ENCODE measurements at regions not wholly inside any gene's neighbourhood (a gene's known extent, or its start where the extent isn't known, plus 50 kb on each side); places are given as distances from the start of the nearest gene placed in this dataset.

DNA sequence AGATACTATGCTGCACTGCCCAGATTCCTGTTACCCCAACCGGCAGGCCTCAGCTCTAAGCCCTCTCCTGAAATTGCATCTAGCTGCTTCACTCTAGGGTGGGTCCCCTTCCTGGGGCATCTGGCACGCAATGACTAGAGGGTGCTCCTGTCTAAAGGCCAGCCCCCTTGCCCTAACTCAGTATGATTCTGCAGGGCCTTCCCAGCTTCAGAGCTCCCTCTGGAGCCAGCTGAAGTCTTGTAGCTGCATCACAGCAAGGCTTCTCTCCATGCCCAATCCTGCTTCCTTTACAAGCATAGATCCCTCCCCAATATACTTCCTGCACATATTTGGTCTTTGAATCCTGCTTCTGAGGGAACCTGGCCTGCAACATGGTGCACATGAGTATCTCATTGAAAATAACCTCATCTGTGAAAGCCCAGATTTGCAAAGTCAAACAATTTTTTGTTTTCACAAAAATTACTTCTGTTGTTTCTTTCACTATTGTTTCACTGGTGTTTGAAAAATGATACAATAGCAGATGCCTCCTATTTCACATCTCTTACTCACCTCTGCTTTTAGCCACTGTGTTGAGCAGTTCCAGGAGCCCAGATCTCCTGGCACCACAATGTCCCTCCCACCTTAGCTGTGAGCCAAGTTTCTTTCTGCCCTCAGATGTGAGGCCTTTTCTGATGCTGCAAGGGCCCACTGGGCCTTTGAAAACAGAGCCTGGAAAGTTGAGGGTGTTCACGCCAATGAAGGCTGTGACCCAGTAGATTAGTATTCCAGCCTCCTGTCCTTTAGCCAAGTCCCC, 169.5 kb upstream of the EGLN3 start:
- no peak for DNase-seq

DNA sequence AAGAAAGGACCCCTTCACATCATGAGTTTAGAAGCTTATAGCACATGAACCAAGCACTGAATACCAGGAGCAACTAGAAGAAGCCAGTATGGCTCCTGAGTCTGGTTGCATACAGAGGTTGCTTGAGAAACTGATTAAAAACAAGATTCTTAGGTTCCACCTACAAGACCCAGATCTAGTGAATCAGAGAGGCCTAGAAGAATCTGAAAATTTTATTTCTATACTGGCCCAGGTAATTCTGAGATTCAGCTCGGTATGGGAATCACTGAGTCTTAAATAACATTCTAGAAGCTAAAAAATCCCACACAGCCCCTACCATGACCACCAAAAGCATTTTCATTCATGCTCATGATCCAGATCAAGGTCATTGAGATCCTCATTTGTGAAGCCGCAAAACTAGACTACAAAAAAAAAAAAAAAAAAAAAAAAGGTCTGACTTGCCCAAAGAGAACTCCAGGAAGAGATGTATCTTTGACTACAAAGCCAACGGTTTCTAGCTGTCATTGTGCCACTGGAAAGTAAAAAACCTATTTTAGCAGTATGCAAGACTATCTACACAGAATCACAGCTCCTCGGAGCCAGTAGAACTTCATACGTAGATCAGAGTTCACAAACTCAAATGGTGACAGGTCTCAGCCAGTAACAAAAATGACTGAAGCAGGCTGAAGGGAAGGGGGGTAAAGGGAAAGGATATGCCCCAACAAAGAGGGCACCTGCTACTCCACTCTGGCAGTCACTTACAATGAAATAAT, 168.4 kb upstream of the EGLN3 start:
- no peak for DNase-seq

- DNase-seq = no peak
Measured at GRCh38 chr14:34113991-34114390, 163.1 kb upstream of the EGLN3 start.

- DNase-seq = no peak
Measured at GRCh38 chr14:34113005-34113511, 162.2 kb upstream of the EGLN3 start.

GRCh38 chr14:34111953-34112352, 161.1 kb upstream of the EGLN3 start:
- no peak for DNase-seq

DNA sequence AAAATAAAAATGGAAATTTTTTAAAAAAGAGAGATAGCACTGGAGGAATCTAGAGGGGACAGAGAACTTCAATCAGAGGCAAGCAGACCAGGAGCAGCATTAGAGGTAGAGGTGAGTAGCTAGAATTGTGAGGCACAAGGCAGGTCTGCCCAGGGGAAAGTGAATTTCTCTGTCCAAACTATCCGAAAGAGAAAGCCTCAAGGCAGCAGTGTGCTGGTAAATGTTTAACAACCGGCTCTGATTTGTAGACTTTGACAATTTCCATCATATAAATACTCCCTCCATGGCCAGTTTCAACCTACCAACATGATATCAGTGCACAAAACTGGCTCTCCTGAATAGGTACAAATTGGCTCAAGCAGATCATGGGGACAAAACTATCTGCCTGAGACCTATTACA, 160.6 kb upstream of the EGLN3 start:
- DNase-seq = no peak

- DNase-seq = no peak
Measured at GRCh38 chr14:34110531-34110930, 159.7 kb upstream of the EGLN3 start.

- no peak for DNase-seq
Measured at GRCh38 chr14:34107441-34107840, 156.6 kb upstream of the EGLN3 start.

DNA sequence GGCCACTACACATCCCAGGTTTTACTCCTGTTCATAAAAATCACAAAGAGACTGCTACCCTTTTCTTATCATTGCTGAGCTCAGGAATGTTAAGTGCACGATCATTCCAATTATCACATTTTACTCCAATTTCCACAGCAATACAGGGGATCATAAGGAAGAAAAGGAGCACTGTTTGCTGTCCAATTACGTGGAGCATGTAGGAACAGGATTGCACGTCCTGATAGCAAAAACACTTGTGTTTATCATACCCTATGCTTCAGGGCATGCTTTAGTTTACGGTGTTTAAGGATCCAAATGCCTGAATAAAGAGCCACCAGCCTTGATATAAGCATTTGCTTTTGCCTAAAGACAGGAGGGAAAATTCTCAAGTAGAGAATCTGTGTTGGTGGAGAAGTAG, 155.4 kb upstream of the EGLN3 start:
- DNase-seq = peak; percentile 35

DNA sequence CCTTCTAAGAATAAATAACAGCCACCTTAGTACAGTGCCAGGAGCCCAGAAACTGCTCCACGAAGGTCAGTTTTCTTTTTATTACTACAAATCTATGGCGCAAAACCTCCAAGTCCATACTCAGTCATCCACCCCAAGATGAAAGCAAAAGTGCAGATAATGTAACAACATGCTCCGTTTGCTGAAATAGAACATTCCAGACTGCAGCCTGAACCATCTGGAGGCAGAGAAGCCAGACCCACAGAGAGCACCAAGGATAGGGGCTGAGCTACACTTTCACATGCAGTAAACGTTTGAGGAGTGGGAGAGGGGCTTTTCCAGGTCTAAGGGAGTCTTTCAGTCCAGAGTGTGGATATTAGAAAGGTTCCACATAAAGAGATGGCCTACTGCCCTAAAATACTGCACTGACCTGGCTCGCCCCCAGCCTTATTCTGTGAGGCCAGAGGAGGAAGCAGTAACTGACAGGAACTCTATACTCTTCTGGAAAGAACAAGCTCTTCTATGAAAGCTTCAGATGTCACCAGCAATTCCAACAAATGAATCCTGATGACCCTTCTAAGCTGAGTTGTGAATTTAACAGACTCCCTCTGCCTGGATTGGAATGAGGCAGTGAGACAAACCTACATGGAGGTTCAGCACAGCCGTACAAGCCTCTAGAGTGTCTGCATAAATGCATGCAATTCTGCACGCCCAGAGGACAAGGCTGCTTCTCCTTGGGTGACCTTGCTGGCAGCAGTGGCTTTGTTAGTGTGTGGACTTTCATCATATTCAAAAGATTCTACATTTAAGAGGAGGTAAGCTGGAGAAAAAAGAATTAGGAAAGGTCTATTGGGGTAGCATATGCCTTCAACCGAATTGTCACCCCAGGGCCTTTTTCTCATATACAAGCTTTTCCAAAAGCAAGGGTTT, 153.9 kb upstream of the EGLN3 start:
- no peak for DNase-seq

DNA sequence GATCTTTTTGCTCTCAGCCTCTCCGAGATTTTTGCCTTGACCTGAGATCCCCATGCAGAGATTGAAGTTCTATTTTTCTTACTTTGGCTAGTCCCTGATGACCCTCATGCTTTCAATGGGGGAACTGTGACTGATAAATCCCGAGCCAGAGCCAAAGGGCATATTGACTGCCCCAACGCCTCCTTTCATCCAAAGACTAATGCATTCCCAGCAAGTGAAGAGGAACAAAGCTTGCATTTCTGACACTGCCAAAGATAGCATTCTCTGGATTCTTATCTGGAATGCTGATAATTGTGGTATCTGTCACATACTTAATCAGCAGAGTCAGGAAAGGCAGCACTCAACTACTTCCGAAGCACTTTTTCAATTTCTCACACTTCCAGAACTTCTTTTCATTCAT, 152.3 kb upstream of the EGLN3 start:
- no peak for DNase-seq

- no peak for DNase-seq
Measured at GRCh38 chr14:34099635-34100034, 148.8 kb upstream of the EGLN3 start.

- no peak for DNase-seq
Measured at GRCh38 chr14:34098985-34099349, 148.1 kb upstream of the EGLN3 start.

DNA sequence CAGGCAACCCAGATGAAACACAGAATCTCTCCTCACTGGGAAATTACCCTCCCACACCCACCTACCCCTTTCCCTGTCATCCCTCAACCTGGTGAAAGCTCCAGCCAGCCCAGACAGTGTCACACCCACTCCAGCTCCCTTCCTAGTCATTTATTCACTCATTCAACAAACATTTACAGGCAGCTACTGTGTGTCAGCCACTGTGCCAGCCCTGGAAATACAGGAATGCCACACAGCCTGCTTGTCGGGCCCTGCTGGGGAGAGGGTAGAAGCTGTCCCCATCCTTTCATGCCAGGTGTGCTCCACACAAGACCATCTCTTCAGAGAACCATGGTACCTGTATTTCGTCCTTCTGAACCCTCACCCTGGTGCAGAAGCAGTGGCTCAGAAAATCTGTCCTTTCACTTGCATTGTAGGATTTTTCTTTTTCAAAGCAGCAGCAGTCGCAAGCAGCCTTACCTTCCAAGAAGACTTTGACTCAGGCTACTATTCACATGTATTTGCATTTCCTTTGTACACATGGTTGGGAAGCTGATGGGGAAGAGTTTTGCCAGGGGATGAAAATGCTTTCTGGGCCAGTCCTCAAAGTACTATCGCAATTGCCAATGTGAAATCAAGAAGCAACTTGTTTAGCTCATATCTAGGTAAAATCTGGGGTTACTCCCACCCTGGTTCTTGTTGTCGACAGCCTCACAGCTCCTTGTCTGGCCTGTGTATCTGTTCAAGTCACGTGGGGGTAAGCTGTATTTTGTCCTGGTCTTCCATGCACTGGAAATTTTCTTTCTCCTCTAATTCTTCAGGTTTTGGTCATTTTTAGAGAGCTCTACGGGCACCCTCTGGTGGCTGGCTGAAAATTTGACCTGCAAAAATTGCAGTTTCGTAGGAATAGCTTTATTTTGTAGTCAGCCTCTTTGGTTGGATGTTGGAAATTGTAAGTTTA, 147.4 kb upstream of the EGLN3 start:
- no peak for DNase-seq

GRCh38 chr14:34097644-34098043, 146.8 kb upstream of the EGLN3 start:
- no peak for DNase-seq

DNA sequence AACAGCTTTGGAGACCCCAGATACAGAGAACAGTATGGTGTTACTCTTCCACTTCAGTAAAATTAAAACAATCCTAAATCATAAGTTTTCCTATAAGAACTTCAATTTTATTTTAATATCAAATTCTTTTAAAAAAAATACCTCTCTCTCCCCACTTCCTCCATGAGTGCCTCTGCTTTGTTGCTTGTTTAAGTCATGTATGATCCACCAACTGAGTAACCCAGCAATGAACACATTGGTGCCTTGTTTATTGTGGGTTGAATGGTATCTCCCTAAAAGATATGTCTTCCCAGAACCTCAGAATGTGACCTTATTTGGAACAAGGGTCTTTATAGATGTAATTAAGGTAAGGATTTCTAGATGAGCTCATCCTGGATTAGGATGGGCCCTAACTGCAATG, 143.5 kb upstream of the EGLN3 start:
- no peak for DNase-seq

DNA sequence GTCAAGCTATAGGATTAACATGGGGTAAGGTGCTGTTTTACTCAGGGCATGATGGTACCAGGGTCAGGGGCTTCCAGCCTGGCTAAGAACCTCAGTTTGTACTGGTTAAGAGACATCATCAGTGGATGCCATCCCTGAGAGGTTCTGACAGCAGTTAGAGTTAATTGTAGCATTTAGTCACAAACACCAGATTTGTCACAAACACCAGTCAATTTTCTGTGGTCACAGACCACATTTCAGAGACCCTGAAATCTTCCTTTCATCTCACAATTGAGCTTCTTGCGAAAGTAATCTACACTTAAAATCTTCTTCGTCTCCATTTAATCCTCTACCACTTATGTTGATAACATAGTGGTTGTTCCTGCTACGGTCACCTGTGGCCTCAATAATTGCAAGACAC, 143.0 kb upstream of the EGLN3 start:
- DNase-seq = no peak

GRCh38 chr14:34090451-34090850, 139.6 kb upstream of the EGLN3 start:
- no peak for DNase-seq

DNA sequence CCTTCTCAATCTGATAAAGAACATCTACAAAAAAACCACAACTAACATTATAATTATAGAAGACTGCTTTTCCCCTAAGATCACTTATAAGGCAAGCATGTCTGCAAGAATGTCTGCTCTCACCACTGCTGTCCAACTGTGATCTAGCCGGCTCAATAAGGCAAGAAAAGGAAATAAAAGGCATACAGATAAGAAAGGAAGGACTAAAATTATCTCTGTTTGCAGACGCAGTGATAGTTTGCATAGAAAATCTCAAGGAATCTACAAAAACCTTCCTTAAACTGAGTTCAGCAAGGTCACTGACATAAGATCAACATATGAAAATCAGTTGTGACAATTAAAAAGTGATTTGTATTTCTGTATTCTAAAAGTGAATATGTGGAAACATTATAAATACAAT, 138.0 kb upstream of the EGLN3 start:
- DNase-seq = no peak

GRCh38 chr14:34087571-34087970, 136.7 kb upstream of the EGLN3 start:
- DNase-seq = no peak

- no peak for DNase-seq
Measured at GRCh38 chr14:34086223-34086757, 135.4 kb upstream of the EGLN3 start.

DNA sequence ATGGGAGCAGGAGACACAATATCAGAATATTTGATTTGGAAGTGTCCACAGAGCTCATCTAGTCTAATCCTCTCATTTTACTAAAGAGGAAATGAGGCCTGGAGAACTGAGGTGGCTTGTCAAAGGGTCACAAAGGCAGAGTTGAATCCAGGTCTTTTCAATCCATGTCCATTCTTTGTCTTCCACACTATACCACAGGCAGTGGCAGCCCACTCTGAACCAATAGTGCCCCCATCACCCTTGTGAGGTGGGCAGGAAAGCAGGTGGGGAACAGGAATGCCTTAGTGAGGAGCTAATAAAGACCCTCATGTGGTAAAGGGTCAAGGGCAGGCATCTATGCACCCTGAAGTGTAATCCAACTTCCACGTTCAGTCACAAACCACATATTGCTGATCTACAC, 134.8 kb upstream of the EGLN3 start:
- no peak for DNase-seq
